ENCODE measurements at regions not wholly inside any gene's neighbourhood (a gene's known extent, or its start where the extent isn't known, plus 50 kb on each side); places are given as distances from the start of the nearest gene placed in this dataset.

DNA sequence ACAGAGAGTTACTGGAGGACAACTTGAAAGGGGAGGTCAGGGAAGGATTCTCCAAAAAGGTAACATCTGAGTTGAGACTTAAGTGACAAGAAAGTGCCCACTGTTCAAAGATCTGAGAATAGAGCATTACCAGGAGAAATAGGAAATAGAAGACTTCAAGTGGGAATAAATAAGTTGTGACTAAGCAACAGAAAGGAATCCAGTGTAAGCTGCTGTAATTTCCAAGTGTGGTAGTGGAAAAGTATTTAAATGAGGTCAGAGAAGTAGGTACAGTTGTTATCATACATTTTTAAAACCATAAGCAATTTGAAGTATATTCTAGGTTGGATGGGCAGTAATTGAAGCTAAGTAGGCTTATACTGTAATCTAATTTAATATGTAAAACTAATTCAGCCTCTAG lies 211.9 kb downstream of the FBXO8 start:
- Histone ChIP-seq H3K4me3 (no peak overlapping the region), H3K4me1 (peaks cover 0 to 6% (median 0%) of the 10 kb centered on the region in 4 donors), H3K27me3 (no peaks in the 10 kb centered on the region), H3K27ac (no peak overlapping the region), H3K36me3 (no peaks in the 10 kb centered on the region), H3K9me3 (no peaks in the 10 kb centered on the region)
- no peak for DNase-seq
- TF ChIP-seq, protein P1, sequence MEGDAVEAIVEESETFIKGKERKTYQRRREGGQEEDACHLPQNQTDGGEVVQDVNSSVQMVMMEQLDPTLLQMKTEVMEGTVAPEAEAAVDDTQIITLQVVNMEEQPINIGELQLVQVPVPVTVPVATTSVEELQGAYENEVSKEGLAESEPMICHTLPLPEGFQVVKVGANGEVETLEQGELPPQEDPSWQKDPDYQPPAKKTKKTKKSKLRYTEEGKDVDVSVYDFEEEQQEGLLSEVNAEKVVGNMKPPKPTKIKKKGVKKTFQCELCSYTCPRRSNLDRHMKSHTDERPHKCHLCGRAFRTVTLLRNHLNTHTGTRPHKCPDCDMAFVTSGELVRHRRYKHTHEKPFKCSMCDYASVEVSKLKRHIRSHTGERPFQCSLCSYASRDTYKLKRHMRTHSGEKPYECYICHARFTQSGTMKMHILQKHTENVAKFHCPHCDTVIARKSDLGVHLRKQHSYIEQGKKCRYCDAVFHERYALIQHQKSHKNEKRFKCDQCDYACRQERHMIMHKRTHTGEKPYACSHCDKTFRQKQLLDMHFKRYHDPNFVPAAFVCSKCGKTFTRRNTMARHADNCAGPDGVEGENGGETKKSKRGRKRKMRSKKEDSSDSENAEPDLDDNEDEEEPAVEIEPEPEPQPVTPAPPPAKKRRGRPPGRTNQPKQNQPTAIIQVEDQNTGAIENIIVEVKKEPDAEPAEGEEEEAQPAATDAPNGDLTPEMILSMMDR (IDR thresholded peaks at IDR 0.05), result no peak
- intact Hi-C loops (cut with DNase I; ENCODE audit: low total_unique reads), result no loop called here

DNA sequence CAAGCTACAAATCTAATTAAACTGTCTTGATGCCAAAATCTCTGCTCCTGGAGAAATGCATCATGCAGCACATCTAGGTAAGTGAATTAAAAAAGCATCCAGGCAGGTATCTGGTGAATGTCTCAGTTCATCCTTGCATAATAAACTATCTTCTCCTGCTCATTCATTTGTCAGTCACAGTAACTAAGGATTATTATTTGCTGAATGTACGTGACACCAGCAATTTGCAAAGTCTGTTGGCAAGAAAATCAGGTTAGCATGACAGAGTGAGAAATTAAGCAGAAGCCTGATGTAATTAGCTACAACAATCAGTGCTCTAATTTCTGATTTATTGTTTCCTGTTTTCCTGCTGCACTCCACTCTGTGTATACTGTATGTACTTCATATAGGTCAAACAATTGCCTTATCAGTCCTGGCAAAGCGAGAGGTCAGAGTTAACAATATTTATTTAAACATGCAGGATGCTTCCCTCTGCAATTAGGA lies 213.6 kb downstream of the FBXO8 start:
- TF ChIP-seq, protein P1 (IDR thresholded peaks at IDR 0.05), result no peak
- Histone ChIP-seq H3K9me3 (no peaks in the 10 kb centered on the region), H3K27ac (no peak overlapping the region), H3K36me3 (no peaks in the 10 kb centered on the region), H3K27me3 (no peaks in the 10 kb centered on the region), H3K4me1 (peaks cover 0 to 6% (median 0%) of the 10 kb centered on the region in 4 donors), H3K4me3 (no peak overlapping the region)
- intact Hi-C loops (cut with DNase I; ENCODE audit: low total_unique reads), result no loop called here
- DNase-seq, result no peak

DNA sequence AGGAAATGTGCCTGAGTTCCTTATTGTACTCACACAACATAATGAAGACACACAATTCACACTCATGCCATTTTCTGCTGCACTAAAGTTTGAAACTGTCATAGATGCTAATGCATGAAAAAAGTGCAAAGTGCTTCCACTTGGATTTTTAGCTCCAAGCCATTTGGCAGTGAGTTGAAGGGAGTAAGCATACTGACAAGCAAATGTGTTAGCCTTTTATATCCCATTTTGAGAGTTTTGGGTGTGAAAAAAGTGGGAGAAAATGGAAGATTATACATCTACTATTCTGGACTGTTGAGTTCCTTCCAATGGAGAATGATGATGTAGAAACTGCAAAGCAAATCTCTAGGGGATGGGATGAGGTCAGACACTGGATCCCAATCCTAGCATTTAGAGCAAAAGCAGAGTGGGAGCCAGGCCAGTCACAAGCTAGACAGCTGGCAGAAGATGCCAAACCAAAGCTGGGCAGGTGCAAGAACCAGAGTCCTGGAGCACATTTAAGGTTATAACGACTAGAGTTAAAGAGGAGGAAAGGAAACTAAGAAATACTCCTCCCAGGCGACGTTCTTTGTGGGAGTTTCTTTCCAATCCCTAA lies 216.8 kb downstream of the FBXO8 start:
- H3K4me3 ChIP-seq, result no peak overlapping the region
- DNase-seq, result no peak
- H3K36me3 ChIP-seq, result no peaks in the 10 kb centered on the region
- TF ChIP-seq, protein P1 (IDR thresholded peaks at IDR 0.05), result no peak
- H3K4me1 ChIP-seq, result peaks cover 0 to 6% (median 0%) of the 10 kb centered on the region in 4 donors
- no peaks in the 10 kb centered on the region for H3K27me3 ChIP-seq
- H3K27ac ChIP-seq, result no peak overlapping the region
- H3K9me3 ChIP-seq, result no peaks in the 10 kb centered on the region
- intact Hi-C loops (cut with DNase I; ENCODE audit: low total_unique reads), result no loop called here

DNA sequence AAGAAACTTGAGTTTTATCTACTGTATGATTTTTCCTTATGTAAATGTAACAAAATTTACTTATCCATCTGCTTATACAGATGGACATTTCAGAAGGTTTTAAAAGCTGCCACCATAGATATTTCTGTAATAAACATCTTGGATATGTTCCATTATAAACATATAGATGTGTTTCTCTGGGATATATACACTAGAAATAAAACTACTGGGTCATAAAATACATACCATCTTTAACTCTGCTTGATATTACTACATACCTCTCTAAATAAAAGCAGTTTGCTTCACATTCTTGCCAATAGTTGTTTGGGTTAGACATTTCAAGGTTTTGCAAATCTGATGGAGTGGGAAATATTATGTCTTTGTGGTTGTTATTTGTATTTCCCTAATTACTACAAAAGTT lies 220.6 kb downstream of the FBXO8 start:
- intact Hi-C loops (cut with DNase I; ENCODE audit: low total_unique reads), result no loop called here
- TF ChIP-seq, protein P1 (IDR thresholded peaks at IDR 0.05), result no peak
- Histone ChIP-seq H3K27me3 (no peaks in the 10 kb centered on the region), H3K4me1 (no peaks in the 10 kb centered on the region), H3K27ac (no peak overlapping the region), H3K9me3 (peaks cover 0 to 9% (median 6%) of the 10 kb centered on the region in 3 donors), H3K4me3 (no peak overlapping the region), H3K36me3 (no peaks in the 10 kb centered on the region)
- no peak for DNase-seq

DNA sequence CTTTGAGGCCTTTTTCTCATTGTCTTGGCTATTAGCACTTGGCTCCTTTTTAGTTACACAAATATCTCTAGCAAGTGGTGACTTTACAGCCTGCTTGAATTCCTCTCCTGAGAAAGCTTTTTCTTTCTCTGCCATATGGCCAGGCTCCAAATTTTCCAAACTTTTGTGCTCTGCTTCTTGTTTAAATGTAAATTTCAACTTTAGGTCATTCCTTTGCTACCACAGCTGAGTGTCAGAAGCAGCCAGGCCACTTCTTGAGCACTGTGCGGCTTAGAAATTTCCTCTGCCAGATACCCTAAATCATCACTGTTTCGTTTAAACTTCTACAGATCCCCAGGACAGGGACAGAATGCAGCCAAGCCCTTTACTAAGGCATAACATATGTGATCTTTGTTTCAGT lies 222.4 kb downstream of the FBXO8 start:
- Histone ChIP-seq H3K4me1 (no peaks in the 10 kb centered on the region), H3K4me3 (no peak overlapping the region), H3K27ac (no peak overlapping the region), H3K9me3 (peaks cover 0 to 9% (median 6%) of the 10 kb centered on the region in 3 donors), H3K27me3 (no peaks in the 10 kb centered on the region), H3K36me3 (no peaks in the 10 kb centered on the region)
- DNase-seq, result no peak
- TF ChIP-seq, protein P1 (IDR thresholded peaks at IDR 0.05), result no peak
- intact Hi-C loops (cut with DNase I; ENCODE audit: low total_unique reads), result no loop called here
